OCI-LY7 (cell line): ENCODE measurements at regions not wholly inside any gene's neighbourhood (a gene's known extent, or its start where the extent isn't known, plus 50 kb on each side); places are given as distances from the start of the nearest gene placed in this dataset.

Source experiments
- BruUV-seq: library from RNA; stranded (reverse); fragments of 400-500 nt; replicated peaks from 2 replicates; lab custom pipeline; 2021; lab: Mats Ljungman, UMichigan
- CTCF ChIA-PET: fragments of 300-600 bp; sonication (Branson Sonifier 250); formaldehyde crosslinking; loops from one replicate; lab custom pipeline; 2022; ENCODE audit warnings: antibody characterized with exemption; ENCODE audit not compliant: unreplicated experiment; lab: Charles Lee
- POLR2A ChIA-PET: fragments of 300-600 bp; sonication (Branson Sonifier 250); formaldehyde crosslinking; loops from one replicate; lab custom pipeline; 2022; ENCODE audit warnings: antibody characterized with exemption; lab: Charles Lee
- DNase-seq: peaks from one replicate; pipeline ENCODE4 v3.0.0-alpha.2; 2015; ENCODE audit warnings: low spot score
- H2AFZ ChIP-seq: fragments of 200-600 bp; sonication (generic), shearing (Covaris generic); 2 replicates; pipeline ENCODE4 v1.6.1; 2014; ENCODE audit warnings: mild to moderate bottlenecking, antibody characterized with exemption, low read length, moderate library complexity
- H3K27ac ChIP-seq: fragments of 200-600 bp; sonication (generic); 2 replicates; pipeline ENCODE4 v1.5.1; 2014; ENCODE audit warnings: mixed run types, low read depth, mild to moderate bottlenecking, moderate library complexity, low read length, inconsistent platforms; ENCODE audit not compliant: poor library complexity, severe bottlenecking
- H3K36me3 ChIP-seq: fragments of 200-600 bp; sonication (generic); 2 replicates; pipeline ENCODE4 v1.6.1; 2014; ENCODE audit warnings: mild to moderate bottlenecking, antibody characterized with exemption, low read length, moderate library complexity, mixed read lengths; ENCODE audit not compliant: insufficient read depth
- H3K4me1 ChIP-seq: fragments of 200-600 bp; sonication (generic); 2 replicates; pipeline ENCODE4 v1.5.1; 2014; ENCODE audit warnings: mild to moderate bottlenecking, low read length; ENCODE audit not compliant: insufficient read depth, poor library complexity, severe bottlenecking
- H3K4me2 ChIP-seq: fragments of 200-600 bp; sonication (generic); 2 replicates; pipeline ENCODE4 v1.6.1; 2014; ENCODE audit warnings: mild to moderate bottlenecking, low read length
- H3K4me3 ChIP-seq: fragments of 200-600 bp; sonication (generic); 2 replicates; pipeline ENCODE4 v1.5.1; 2014; ENCODE audit warnings: mild to moderate bottlenecking, low read depth, low read length; ENCODE audit not compliant: poor library complexity, severe bottlenecking
- H3K79me2 ChIP-seq: fragments of 200-600 bp; sonication (generic); 2 replicates; pipeline ENCODE4 v1.6.1; 2016; ENCODE audit warnings: low read depth, mild to moderate bottlenecking, low read length, moderate library complexity, mixed read lengths; ENCODE audit not compliant: insufficient read depth
- H3K9me2 ChIP-seq: fragments of 200-600 bp; sonication (generic); 2 replicates; pipeline ENCODE4 v1.6.1; 2016; ENCODE audit warnings: mild to moderate bottlenecking, low read length, mixed read lengths; ENCODE audit not compliant: insufficient read depth
- H3K9me3 ChIP-seq: fragments of 200-600 bp; sonication (generic); 2 replicates; pipeline ENCODE4 v1.6.1; 2014; ENCODE audit warnings: mild to moderate bottlenecking, mixed run types, low read length, mixed read lengths
- H4K20me1 ChIP-seq: fragments of 200-600 bp; sonication (generic); 2 replicates; pipeline ENCODE4 v1.6.1; 2014; ENCODE audit warnings: mild to moderate bottlenecking, antibody characterized with exemption, low read length, moderate library complexity, mixed read lengths; ENCODE audit not compliant: insufficient read depth
- CTCF ChIP-seq: fragments of 200-600 bp; sonication (generic); conservative IDR thresholded peaks from 2 replicates; pipeline ENCODE4 v1.5.1; 2014; ENCODE audit warnings: mild to moderate bottlenecking, antibody characterized with exemption, low read length, moderate library complexity, mixed read lengths
- EZH2phosphoT487 ChIP-seq: fragments of 200-600 bp; sonication (generic); IDR thresholded peaks from 2 replicates; pipeline ENCODE4 v1.6.1; 2018; ENCODE audit warnings: low read depth, borderline replicate concordance, mild to moderate bottlenecking, mixed run types, antibody characterized with exemption, low read length, moderate library complexity, mixed read lengths
- intact Hi-C: fragments of 100-400 bp; cut with micrococcal nuclease; formaldehyde crosslinking; loops from one replicate; pipeline ENCODE4 v1.10.0; 2022; ENCODE audit not compliant: unreplicated experiment

GRCh38 chr17:5869041-5869745 lies 201.0 kb upstream of the WSCD1 start:
- Histone ChIP-seq H3K36me3 (no peaks in the 10 kb centered on the region), H3K9me3 (no peaks in the 10 kb centered on the region), H3K9me2 (no peaks in the 10 kb centered on the region), H2AFZ (no peak overlapping the region), H3K27ac (no peak overlapping the region), H4K20me1 (no peaks in the 10 kb centered on the region), H3K79me2 (no peaks in the 10 kb centered on the region), H3K4me2 (no peak overlapping the region), H3K4me3 (no peak overlapping the region), H3K4me1 (no peaks in the 10 kb centered on the region)
- POLR2A ChIA-PET: no interaction called here
- CTCF ChIA-PET: no interaction called here
- no TSS peak for BruUV-seq
- TF ChIP-seq CTCF (no peak), EZH2phosphoT487 (no peak)
- DNase-seq: no peak
- intact Hi-C loops: no loop called here

GRCh38 chr17:5870231-5870953 lies 199.8 kb upstream of the WSCD1 start:
- POLR2A ChIA-PET: no interaction called here
- H4K20me1 ChIP-seq: no peaks in the 10 kb centered on the region
- H3K36me3 ChIP-seq: no peaks in the 10 kb centered on the region
- no peaks in the 10 kb centered on the region for H3K79me2 ChIP-seq
- BruUV-seq: no TSS peak
- H2AFZ ChIP-seq: no peak overlapping the region
- H3K4me2 ChIP-seq: no peak overlapping the region
- H3K9me2 ChIP-seq: no peaks in the 10 kb centered on the region
- CTCF ChIA-PET: no interaction called here
- intact Hi-C loops: no loop called here
- DNase-seq: no peak
- TF ChIP-seq CTCF (no peak), EZH2phosphoT487 (no peak)
- H3K27ac ChIP-seq: no peak overlapping the region
- H3K9me3 ChIP-seq: no peaks in the 10 kb centered on the region
- no peaks in the 10 kb centered on the region for H3K4me1 ChIP-seq
- no peak overlapping the region for H3K4me3 ChIP-seq

GRCh38 chr17:5871666-5872065 lies 198.5 kb upstream of the WSCD1 start:
- no peaks in the 10 kb centered on the region for H4K20me1 ChIP-seq
- H3K27ac ChIP-seq: no peak overlapping the region
- no peaks in the 10 kb centered on the region for H3K36me3 ChIP-seq
- H3K9me3 ChIP-seq: no peaks in the 10 kb centered on the region
- H3K4me3 ChIP-seq: no peak overlapping the region
- no peak overlapping the region for H2AFZ ChIP-seq
- no TSS peak for BruUV-seq
- no peaks in the 10 kb centered on the region for H3K79me2 ChIP-seq
- H3K4me1 ChIP-seq: no peaks in the 10 kb centered on the region
- ChIA-PET POLR2A (interaction anchor here (0.6 kb wide), 1 partner anchor 123 kb away, joined by 5 read pairs; no protein-coding TSS in a partner anchor), CTCF (no interaction called here)
- TF ChIP-seq CTCF (no peak), EZH2phosphoT487 (no peak)
- intact Hi-C loops: no loop called here
- H3K4me2 ChIP-seq: no peak overlapping the region
- H3K9me2 ChIP-seq: no peaks in the 10 kb centered on the region
- no peak for DNase-seq
